Right lobe of liver (tissue), 6 donors: ENCODE measurements at regions not wholly inside any gene's neighbourhood (a gene's known extent, or its start where the extent isn't known, plus 50 kb on each side); places are given as distances from the start of the nearest gene placed in this dataset.

Source experiments
- ATAC-seq, 4 donors: fragments of 200-7000 bp; cut with Tn5 transposase; one replicate each; pipeline ENCODE4 v1.9.1; 2020; ENCODE audit warnings: mild to moderate bottlenecking in 4 of 4, moderate library complexity in 4 of 4
- DNase-seq, 3 donors: peaks; one replicate each; pipeline ENCODE4 v3.0.0-alpha.2; 2020
- H3K27ac ChIP-seq, 3 donors: fragments of 200-600 bp; one replicate each; pipeline ENCODE4 v1.8.0; 2022
- H3K27me3 ChIP-seq, 2 donors: fragments of 200-600 bp; one replicate each; pipeline ENCODE4 v1.8.0; 2022
- H3K36me3 ChIP-seq, 4 donors: fragments of 200-600 bp; sonication (generic) in 1 of 4; one replicate each; pipeline versions ENCODE4 v1.5.1 to v1.8.0; 2017 to 2022; ENCODE audit warnings: control low read depth in 1 of 4
- H3K4me1 ChIP-seq, 4 donors: fragments of 200-600 bp; sonication (generic) in 1 of 4; one replicate each; pipeline versions ENCODE4 v1.5.1 to v1.8.0; 2017 to 2022; ENCODE audit warnings: control low read depth in 1 of 4
- H3K4me3 ChIP-seq, 3 donors: fragments of 200-600 bp; one replicate each; pipeline ENCODE4 v1.8.0; 2022
- H3K9me3 ChIP-seq, 4 donors: fragments of 200-600 bp; sonication (generic) in 1 of 4; one replicate each; pipeline versions ENCODE4 v1.5.1 to v1.8.0; 2017 to 2022; ENCODE audit warnings: control low read depth in 1 of 4
- POLR2A ChIP-seq: fragments of 450-650 bp; IDR thresholded peaks from one replicate; pipeline ENCODE4 v1.6.1; 2017; ENCODE audit warnings: antibody characterized with exemption, mild to moderate bottlenecking
- WGBS: methylation state at CpG from one replicate; pipeline ENCODE4 v1.1.6; 2018; ENCODE audit warnings: low coverage, low lambda C conversion rate; ENCODE audit not compliant: insufficient coverage; ENCODE audit errors: missing lambda C conversion rate; 5-methylcytosine and 5-hydroxymethylcytosine counted together
- intact Hi-C, 2 donors: fragments of 100-400 bp; cut with DNase I; formaldehyde crosslinking; loops; one replicate each; pipeline versions ENCODE4 v1.11.2 to v1.14.1; 2022
- TF ChIP-seq, protein P1 (sequence below), 4 donors: fragments of 200-600 bp in 3 of 4; fragments of 450-650 bp in 1 of 4; IDR thresholded peaks; one replicate each; pipeline versions ENCODE4 v1.5.1 to v1.8.0; 2016 to 2022; ENCODE audit warnings: antibody characterized with exemption in 4 of 4, mild to moderate bottlenecking in 2 of 4
- donor health status: DM: no; HTN: yes; CAD: no.
- donor health status: DM: no; HTN: no; CAD: no.
- donor health status: DM: no; HTN: no; CAD: no.
- donor health status: DM: no; HTN: yes; CAD: no.
- donor health status: DM: no; HTN: yes; CAD: no.

DNA sequence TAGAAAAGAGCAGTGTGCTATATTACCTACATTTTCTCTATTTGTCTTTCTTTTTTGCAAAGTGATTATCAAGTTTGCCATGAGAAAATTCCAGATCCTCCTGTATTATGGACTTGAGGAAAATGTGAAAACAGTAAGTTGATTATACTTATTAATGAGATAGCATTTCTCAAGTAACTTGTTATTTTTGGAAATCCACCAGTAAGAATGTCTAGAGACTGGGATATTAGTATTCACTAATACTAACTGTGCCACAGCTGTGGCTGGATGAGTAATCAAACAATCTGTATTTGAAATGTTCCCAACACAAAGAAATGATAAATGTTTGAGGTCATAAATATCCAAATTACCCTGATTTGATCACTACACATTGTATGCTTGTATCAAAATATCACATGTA lies 147.0 kb upstream of the CTSO start:
- Histone ChIP-seq H3K4me3 (no peak overlapping the region), H3K9me3 (no peaks in the 10 kb centered on the region), H3K36me3 (no peaks in the 10 kb centered on the region), H3K4me1 (no peaks in the 10 kb centered on the region), H3K27ac (no peak overlapping the region), H3K27me3 (no peaks in the 10 kb centered on the region)
- TF ChIP-seq POLR2A, result no peak
- TF ChIP-seq, protein P1, sequence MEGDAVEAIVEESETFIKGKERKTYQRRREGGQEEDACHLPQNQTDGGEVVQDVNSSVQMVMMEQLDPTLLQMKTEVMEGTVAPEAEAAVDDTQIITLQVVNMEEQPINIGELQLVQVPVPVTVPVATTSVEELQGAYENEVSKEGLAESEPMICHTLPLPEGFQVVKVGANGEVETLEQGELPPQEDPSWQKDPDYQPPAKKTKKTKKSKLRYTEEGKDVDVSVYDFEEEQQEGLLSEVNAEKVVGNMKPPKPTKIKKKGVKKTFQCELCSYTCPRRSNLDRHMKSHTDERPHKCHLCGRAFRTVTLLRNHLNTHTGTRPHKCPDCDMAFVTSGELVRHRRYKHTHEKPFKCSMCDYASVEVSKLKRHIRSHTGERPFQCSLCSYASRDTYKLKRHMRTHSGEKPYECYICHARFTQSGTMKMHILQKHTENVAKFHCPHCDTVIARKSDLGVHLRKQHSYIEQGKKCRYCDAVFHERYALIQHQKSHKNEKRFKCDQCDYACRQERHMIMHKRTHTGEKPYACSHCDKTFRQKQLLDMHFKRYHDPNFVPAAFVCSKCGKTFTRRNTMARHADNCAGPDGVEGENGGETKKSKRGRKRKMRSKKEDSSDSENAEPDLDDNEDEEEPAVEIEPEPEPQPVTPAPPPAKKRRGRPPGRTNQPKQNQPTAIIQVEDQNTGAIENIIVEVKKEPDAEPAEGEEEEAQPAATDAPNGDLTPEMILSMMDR (IDR thresholded peaks at IDR 0.05), result no peak
- ATAC-seq (no peak), DNase-seq (no peak)
- intact Hi-C loops, result no loop called here

DNA sequence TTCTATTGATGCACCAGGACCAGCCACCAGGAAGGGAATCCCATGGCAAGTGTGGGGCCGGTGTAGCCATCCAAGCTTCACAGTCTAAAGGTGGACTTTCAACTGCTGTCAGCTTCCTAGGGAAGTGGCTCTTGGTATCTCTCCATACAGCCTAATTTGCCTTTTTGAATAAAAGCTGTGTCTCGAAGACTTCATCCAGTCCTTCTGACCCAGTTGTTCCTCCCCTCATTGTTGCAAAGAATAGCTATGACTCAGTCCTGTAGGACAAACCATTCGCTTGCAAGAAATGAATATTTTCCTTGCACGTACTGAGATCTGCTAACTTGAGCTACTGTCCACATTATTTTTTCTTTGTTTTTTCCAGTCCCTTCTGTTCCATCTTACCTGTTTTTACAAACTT lies 145.1 kb upstream of the CTSO start:
- WGBS, result 58% methylated on average over 4 of the region's 4 CpGs
- intact Hi-C loops, result no loop called here
- Histone ChIP-seq H3K4me3 (no peak overlapping the region), H3K4me1 (no peaks in the 10 kb centered on the region), H3K36me3 (no peaks in the 10 kb centered on the region), H3K27ac (no peak overlapping the region), H3K9me3 (no peaks in the 10 kb centered on the region), H3K27me3 (no peaks in the 10 kb centered on the region)
- no peak for DNase-seq
- no peak for TF ChIP-seq POLR2A
- TF ChIP-seq, protein P1 (IDR thresholded peaks at IDR 0.05), result no peak
- no peak for ATAC-seq

DNA sequence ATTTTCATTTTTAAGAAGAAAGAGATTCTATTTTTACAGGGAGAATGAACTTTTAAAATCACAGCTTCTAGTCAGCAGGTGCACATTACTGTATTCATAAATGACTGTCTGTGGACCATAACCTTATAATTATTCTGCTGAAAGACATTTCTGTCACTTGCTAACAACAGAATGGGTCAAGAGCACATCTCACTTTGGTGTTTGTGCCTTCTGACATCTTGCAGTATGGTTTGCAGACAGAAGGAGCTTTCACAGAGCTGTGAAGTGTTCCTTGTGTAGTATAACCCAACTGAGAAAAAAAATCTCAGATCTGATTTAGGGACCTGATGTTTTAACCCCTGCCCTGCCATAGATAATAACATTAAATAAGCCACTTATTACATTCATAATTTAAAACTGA lies 131.4 kb upstream of the CTSO start:
- TF ChIP-seq, protein P1 (IDR thresholded peaks at IDR 0.05), result no peak
- no peak for TF ChIP-seq POLR2A
- intact Hi-C loops, result no loop called here
- DNase-seq, result no peak
- Histone ChIP-seq H3K4me3 (no peak overlapping the region), H3K27me3 (no peaks in the 10 kb centered on the region), H3K9me3 (no peaks in the 10 kb centered on the region), H3K27ac (no peak overlapping the region), H3K36me3 (no peaks in the 10 kb centered on the region), H3K4me1 (no peaks in the 10 kb centered on the region)
- ATAC-seq, result no peak

DNA sequence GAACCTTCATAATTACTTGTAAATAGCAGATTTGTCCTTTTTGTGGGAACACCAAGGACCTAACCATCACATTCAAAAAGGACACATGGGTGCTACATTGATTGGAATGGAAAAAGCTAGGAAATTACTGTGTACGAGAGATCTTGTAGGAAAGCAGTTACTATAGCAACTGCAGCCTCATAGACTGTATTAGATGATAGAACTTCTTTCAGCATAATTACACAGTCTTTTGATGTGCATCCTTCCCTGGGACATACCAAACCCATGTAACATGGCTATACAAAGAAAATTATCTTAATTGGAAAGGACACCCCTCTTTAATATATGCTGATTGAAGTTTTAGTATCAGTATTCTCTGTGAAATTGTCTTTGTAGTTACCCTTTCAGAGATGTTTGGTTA lies 130.7 kb upstream of the CTSO start:
- TF ChIP-seq, protein P1 (IDR thresholded peaks at IDR 0.05), result no peak
- ATAC-seq (no peak), DNase-seq (no peak)
- H3K4me1 ChIP-seq, result no peaks in the 10 kb centered on the region
- no peaks in the 10 kb centered on the region for H3K36me3 ChIP-seq
- no peak overlapping the region for H3K27ac ChIP-seq
- no peak overlapping the region for H3K4me3 ChIP-seq
- intact Hi-C loops, result no loop called here
- no peaks in the 10 kb centered on the region for H3K9me3 ChIP-seq
- no peaks in the 10 kb centered on the region for H3K27me3 ChIP-seq
- WGBS, result 67% methylated on average over 1 of the region's 1 CpG

DNA sequence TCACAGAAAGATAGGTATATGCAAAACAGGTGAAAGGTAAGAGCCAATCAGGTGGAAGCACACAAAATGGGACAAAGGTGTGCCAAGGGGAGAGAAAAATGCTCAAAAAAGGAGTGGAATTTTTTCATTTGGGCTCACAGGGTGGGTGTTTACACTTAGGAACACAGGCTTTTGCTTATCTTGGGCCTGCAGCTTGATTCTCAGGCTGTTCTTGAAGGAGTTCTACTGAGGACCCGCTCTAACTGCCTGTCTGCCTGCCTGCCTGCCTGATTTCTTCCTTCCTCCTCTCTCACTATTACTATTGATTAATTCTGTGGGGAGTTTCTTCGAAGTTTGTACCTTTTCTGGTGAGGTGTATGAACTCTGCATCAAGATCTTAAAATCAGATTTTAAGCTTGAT lies 120.3 kb upstream of the CTSO start:
- H3K27ac ChIP-seq, result no peak overlapping the region
- 37% methylated on average over 2 of the region's 2 CpGs for WGBS
- H3K27me3 ChIP-seq, result no peaks in the 10 kb centered on the region
- intact Hi-C loops, result no loop called here
- no peak for TF ChIP-seq POLR2A
- TF ChIP-seq, protein P1 (IDR thresholded peaks at IDR 0.05), result no peak
- no peaks in the 10 kb centered on the region for H3K4me1 ChIP-seq
- ATAC-seq, result no peak
- no peaks in the 10 kb centered on the region for H3K36me3 ChIP-seq
- no peak overlapping the region for H3K4me3 ChIP-seq
- no peaks in the 10 kb centered on the region for H3K9me3 ChIP-seq
- DNase-seq, result no peak
